Bronchial epithelial cell (primary cell): ENCODE measurements at regions not wholly inside any gene's neighbourhood (a gene's known extent, or its start where the extent isn't known, plus 50 kb on each side); places are given as distances from the start of the nearest gene placed in this dataset.
"Not testable (repeated sequence)": the region's sequence is repeated elsewhere in the genome, so short reads cannot be mapped to it uniquely, and the experiment has no call there.

Source experiments
- DNase-seq: peaks from one replicate; pipeline ENCODE4 v3.0.0-alpha.2; 2010; ENCODE audit warnings: low read depth
- FAIRE-seq: peaks from 2 replicates; lab custom pipeline; 2011; peaks lifted over from hg19 to GRCh38; lab: Jason Lieb, UNC
- H3K27me3 ChIP-seq: 2 replicates; pipeline ENCODE4 v1.5.1; 2011; ENCODE audit warnings: low read length; ENCODE audit not compliant: control insufficient read depth, insufficient read depth
- H3K36me3 ChIP-seq: 2 replicates; pipeline ENCODE4 v1.5.1; 2011; ENCODE audit warnings: low read length; ENCODE audit not compliant: control insufficient read depth, insufficient read depth
- H3K4me3 ChIP-seq: 2 replicates; pipeline ENCODE4 v1.5.1; 2011; ENCODE audit warnings: mild to moderate bottlenecking, low read depth, low read length, control low read depth
- CTCF ChIP-seq: IDR thresholded peaks from 2 replicates; pipeline ENCODE4 v1.5.1; 2011; ENCODE audit warnings: mild to moderate bottlenecking, moderate library complexity, low read length, control low read depth, inconsistent platforms; ENCODE audit not compliant: insufficient read depth, severe bottlenecking

GRCh38 chrY:20042993-20043392 is 298.5 kb upstream of the KDM5D start:
- TF ChIP-seq CTCF = no peak
- no peak for FAIRE-seq
- Histone ChIP-seq H3K36me3 (no peaks in the 10 kb centered on the region), H3K27me3 (no peaks in the 10 kb centered on the region), H3K4me3 (no peak overlapping the region)
- no peak for DNase-seq

- DNase-seq = no peak
- FAIRE-seq = no peak
- H3K4me3 ChIP-seq = no peak overlapping the region
- no peaks in the 10 kb centered on the region for H3K27me3 ChIP-seq
- TF ChIP-seq CTCF = no peak
- H3K36me3 ChIP-seq = no peaks in the 10 kb centered on the region
These were observed 281.1 kb upstream of the KDM5D start for GRCh38 chrY:20025676-20026075.

GRCh38 chrY:19993410-19993809 is 248.9 kb upstream of the KDM5D start:
- not testable (repeated sequence) for H3K27me3 ChIP-seq, H3K4me3 ChIP-seq, H3K36me3 ChIP-seq, DNase-seq, FAIRE-seq

GRCh38 chrY:19973012-19973411 is 228.5 kb upstream of the KDM5D start:
- Histone ChIP-seq H3K4me3 (no peak overlapping the region), H3K27me3 (no peaks in the 10 kb centered on the region), H3K36me3 (no peaks in the 10 kb centered on the region)
- no peak for TF ChIP-seq CTCF
- no peak for DNase-seq
- FAIRE-seq = no peak

- TF ChIP-seq CTCF = no peak
- no peak for FAIRE-seq
These were observed 203.2 kb upstream of the KDM5D start for GRCh38 chrY:19947702-19948101.

GRCh38 chrY:19899011-19899410 is 154.5 kb upstream of the KDM5D start:
- FAIRE-seq (no peak), DNase-seq (no peak)
- Histone ChIP-seq H3K4me3 (no peak overlapping the region), H3K36me3 (no peaks in the 10 kb centered on the region), H3K27me3 (no peaks in the 10 kb centered on the region)
- TF ChIP-seq CTCF = no peak

More at GRCh38 chrY:19947702-19948101, 203.2 kb upstream of the KDM5D start:
- H3K27me3 ChIP-seq = no peaks in the 10 kb centered on the region
- H3K4me3 ChIP-seq = no peak overlapping the region
- DNase-seq = no peak
- no peaks in the 10 kb centered on the region for H3K36me3 ChIP-seq
